HG02970 (cell line): ENCODE measurements at regions not wholly inside any gene's neighbourhood (a gene's known extent, or its start where the extent isn't known, plus 50 kb on each side); places are given as distances from the start of the nearest gene placed in this dataset.

Experiments
- ATAC-seq: cut with Tn5 transposase; IDR thresholded peaks from one replicate; pipeline ENCODE4 v1.9.1; 2021; ENCODE audit warnings: mild to moderate bottlenecking, moderate library complexity, moderate number of reproducible peaks; ENCODE audit not compliant: unreplicated experiment, low FRiP score

- ATAC-seq: no peak
Observed at GRCh38 chr11:92317222-92317621, 92.6 kb downstream of the FAT3 start.

DNA sequence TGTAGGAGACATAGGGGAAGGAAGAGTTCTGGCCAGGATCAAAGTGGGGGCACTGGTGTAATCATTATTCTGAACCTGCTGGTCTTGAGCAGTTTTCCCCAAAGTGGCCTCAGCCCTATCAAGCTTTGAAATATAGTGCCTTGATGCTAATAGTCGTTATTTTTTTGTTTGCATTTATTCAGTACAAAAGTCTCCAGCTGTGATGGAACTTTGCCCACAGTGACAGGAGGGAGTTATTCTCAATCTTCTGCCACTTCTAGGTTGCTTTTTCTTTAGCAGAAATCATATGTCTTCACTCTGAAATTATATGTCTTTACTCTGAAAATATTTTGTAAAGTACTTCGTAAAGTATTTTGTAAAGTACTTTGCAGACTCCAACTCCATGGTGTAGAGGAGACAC lies 93.1 kb downstream of the FAT3 start:
- ATAC-seq: no peak

DNA sequence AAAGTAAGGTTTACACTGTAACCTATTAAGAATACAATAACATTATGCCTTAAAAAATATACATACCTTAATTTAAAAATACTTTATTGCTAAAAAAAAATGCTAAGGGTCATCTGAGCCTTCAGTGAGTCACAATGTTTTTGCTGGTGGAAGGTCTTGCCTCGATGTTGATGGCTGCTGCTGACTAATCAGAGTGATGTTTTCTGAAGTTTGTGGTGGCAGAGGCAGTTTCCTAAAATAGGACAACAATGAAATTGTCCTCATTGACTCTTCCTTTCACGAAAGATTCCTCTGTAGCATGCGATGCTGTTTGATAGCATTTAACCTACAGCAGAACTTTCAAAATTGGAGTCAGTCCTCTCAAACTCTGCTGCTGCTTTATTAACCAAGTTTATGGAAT lies 97.6 kb downstream of the FAT3 start:
- ATAC-seq: no peak

DNA sequence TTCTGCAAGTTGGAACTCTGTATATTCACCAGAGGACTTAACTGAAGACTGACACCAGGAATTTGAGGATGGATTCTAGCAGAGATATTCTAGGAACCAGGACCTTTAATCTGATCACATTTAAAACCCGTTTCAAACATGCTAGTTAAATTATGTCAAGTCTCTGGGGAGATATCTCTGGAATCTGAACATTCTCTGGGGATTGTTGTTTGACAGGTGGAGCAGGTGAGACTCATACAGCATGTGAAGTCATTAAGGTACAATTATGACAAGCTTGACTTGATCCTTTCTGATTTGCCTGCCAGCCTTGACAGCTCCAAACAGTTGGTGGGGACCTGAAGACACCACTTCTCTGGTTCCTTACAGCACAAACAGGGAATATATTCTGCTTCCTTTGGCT lies 100.3 kb downstream of the FAT3 start:
- no peak for ATAC-seq

DNA sequence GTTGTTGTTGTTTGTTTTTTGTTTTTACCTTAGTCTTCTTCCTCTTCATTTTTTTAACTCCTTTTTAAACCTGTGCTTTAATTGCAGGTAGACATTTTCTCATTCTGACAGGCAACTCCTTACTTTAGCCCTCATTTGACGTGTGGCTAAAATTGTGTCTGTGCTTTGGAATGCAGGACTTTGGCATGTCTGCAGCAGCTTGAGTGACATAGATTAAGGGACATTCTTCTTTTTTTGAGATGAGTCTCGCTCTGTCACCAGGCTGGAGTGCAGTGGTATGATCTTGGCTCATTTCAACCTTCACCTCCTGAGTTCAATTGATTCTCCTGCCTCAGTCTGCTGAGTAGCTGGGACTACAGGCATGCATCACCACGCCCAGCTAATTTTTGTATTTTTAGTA lies 100.8 kb downstream of the FAT3 start:
- ATAC-seq: no peak

DNA sequence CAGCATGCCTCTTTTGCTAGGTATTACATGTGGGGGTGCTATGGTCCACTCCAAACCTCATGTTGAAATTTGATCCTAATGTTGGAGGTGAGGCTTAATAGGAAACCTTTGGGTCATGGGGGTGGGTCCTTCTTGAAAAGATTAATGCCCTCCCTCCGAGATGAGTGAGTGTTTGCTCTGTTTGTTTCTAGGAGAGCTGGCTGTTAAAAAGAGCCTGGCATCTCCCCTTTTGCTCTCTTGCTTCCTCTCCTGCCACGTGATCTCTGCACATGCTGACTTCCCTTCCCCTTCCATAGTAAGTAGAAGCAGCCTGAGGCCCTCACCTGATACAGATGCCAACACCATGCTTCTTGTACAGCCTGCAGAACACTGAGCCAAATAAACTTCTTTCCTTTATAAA lies 104.5 kb downstream of the FAT3 start:
- no peak for ATAC-seq

- no peak for ATAC-seq
Observed at GRCh38 chr11:92329646-92330045, 105.0 kb downstream of the FAT3 start.

- ATAC-seq: no peak
Observed at GRCh38 chr11:92330114-92330513, 105.5 kb downstream of the FAT3 start.

DNA sequence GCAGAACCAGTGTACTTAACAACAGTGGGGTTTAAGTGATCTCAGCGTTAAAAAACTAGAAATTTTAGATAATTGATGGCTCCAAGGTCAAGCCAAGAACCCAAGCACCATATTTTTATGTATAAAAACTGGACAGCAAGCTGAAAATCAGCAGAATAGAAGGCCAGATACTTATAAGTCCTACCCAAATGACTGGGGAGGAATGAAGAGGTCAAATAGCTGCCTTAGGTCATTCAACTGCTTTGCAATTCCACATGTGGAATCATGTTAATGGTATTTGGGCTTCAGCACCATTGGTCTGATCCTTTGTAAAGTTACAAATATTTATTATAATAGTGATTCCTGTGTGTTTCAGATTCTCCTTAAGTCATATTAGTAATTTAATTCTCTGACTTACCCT lies 108.4 kb downstream of the FAT3 start:
- no peak for ATAC-seq

GRCh38 chr11:92340839-92341238 lies 116.2 kb downstream of the FAT3 start:
- no peak for ATAC-seq

GRCh38 chr11:92342034-92342720 lies 117.6 kb downstream of the FAT3 start:
- no peak for ATAC-seq

DNA sequence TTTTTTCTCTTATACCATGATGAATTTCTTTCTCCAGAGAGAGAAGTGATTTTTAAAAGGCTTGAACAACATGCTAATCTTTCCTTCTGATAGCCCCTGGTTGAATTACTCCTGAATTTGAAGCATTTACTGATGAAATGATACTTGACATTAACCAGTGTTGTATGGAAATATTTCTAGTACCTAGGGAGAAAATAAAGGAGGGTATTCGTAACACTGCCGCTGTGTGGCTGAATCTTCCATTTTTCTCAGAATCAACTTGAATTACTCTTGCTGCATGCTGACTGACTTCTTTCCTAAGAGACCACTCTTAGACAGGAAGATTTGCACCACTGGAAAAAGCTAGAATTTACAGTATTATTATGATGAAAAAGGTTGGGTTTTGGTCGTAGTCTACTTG lies 118.3 kb downstream of the FAT3 start:
- ATAC-seq: no peak

DNA sequence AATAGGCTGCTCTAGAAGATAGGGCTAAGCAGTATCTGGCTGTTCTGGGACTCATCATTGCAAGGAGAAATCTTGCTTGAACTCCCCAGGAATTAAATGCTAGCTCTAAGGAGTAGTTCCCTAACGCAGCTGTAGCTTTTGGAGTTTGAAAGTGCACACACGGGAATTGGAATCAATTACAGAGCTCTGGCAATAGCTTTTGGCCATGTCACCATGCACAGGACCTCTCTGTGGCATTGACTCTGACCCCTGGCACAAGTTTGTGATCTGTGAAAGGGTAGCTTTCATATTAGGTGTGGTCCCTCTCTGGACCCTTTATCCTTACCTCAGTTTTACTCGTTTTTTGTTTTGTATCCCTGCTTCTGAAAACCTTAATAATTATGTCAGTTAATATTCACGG lies 121.6 kb downstream of the FAT3 start:
- ATAC-seq: no peak

GRCh38 chr11:92347454-92347853 lies 122.8 kb downstream of the FAT3 start:
- no peak for ATAC-seq

DNA sequence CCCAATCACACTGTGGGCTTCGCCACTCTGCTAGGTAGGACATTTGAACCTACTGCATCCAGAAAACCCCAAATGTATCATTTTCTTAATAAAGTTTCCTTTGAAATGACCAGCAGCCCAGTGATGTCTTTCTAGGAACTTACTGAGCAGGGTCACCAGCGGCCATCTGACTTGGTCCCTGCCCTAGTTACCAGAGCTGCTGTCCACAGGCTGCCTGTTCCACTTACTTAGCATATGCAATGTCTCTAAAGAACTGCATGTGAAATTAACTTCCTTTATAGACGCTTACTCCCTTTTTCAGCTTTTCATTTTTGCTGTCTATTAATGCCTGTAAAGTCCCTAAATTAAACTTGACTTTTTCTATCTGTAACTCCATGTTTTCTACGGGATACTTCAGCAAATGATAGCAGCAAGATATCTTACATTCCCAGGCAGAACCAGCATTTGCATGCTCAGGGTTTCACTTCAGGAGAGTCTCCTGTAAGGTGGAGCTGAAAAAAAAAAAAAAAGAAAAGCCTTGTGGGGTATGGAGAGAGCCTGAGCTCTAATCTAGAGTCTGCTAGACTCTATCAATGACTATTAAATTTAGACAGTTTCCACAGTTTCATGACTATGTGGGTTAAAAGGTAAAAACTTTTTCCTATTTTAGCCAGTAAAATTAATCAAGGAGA lies 125.0 kb downstream of the FAT3 start:
- ATAC-seq: no peak

DNA sequence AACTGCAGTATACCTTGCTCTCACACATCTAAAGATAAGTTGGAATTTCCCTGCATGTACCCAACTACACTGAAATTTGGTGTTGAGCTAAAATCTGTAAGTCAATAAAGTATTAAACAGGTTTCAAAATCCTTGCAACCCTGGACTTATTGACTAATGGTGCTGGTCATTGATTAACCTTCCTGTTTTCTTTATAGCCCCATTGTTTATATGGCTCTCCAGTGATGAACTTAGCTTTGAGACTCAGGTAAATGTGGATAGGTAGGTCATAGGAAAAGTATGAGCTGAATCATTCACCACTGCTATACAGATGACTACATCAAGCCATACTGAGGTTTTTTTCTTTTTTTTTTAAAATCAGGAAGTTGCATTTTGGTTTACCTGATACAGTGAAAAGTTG lies 132.7 kb downstream of the FAT3 start:
- ATAC-seq: no peak

GRCh38 chr11:92357841-92358240 lies 133.2 kb downstream of the FAT3 start:
- no peak for ATAC-seq

DNA sequence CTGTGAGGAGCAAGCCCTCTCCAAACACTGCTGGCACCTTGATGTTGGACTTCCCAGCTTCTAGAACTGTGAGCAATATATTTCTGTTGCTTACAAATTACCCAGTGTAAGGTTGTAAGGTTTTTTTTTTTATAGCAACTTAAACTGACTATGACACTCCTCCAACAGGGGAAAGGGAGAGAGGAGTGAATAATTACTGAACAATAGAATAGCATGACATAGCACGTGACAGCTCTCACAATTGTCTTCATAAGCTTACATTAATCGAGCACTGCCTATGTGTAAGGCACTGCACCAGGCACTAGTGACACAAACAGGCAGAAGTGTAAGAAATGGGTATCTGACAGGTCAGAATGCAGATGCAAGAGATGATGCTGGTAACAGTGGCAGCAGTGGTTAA lies 136.9 kb downstream of the FAT3 start:
- no peak for ATAC-seq

DNA sequence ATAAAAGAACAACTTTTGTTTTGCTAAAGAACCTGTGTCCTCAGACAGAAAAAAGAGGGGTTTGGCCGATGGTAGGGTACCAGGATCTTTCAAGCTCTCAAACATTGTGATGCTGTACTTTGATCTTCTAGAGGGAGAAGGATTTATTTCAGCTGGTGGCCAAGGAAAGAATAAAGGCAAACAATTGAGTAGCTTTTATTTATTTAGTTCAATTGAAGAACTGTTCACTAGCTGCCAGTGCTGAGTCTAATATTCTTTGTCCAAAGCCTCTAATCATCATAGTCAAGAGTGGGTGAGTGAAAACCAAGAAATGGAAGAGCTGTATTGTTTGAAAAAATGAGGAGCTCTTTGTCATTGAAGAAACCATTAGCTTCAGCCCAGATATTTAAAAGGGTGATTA lies 138.4 kb downstream of the FAT3 start:
- no peak for ATAC-seq

DNA sequence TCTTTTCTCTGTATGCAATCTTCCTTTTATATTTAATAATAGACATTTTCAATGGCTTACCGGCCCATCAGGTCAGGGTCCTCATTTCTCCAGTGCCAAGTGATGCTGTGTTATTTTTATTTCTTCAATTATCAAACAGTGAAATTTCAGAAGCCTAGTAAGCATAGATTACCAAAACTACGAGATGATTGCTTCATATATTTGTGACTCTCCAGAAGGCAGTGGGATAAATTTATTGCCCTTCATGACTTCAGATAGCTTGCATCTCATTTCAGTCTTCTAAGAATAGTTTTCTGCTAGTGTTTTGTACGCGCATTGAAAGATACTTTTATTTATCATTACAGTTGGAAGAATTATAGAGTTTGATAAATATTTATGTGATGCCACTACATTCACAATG lies 139.6 kb downstream of the FAT3 start:
- ATAC-seq: no peak

DNA sequence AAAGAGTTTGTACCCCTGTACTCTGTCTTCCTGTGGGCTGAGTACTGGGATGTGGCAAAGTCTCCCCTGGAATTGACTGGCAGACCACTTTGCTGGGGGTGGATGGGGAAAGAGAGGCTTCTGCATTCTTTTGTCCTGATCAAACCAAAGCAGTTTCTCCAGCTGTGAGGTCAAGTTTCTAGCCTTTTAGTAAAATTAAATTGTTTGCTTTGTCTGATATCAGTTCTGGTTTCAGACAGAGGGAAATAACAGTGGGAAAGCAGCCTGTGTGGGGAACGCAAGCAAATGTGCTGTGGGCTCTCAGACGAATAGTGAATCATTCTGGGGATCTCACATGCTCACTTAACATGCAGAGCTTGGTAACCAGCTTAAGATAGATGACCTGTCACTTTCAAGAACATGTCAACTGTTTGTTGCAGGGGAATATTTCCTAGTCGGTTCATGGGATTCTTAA lies 151.6 kb downstream of the FAT3 start:
- ATAC-seq: no peak

DNA sequence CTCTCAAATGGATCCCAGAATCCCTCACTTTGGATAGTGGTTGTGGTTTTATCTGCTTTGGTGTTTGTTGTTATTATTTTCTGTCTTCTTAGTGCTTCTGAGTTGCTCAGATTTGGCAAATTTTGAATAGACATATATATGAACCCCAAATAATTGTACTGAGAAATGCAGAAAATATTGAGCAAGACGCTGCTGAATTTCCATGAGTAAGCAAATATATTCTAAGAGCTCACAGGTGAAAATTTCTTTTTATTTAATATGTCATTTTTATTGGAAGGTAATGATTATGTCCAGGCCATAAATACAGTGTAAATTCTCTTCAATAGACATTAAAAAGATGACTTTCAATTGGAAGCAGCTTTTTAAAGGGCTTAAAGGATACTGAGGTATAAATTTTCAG lies 152.1 kb downstream of the FAT3 start:
- ATAC-seq: no peak
